ENCODE measurements at regions not wholly inside any gene's neighbourhood (a gene's known extent, or its start where the extent isn't known, plus 50 kb on each side); places are given as distances from the start of the nearest gene placed in this dataset.

GRCh38 chr10:36224431-36224985, 582.4 kb upstream of the FZD8 start:
- no peak overlapping the region for H3K4me3 Mint-ChIP-seq
- H3K27ac Mint-ChIP-seq: no peak overlapping the region
- ATAC-seq (replicated peaks): no peak
- H3K4me1 Mint-ChIP-seq: no peaks in the 10 kb centered on the region
- H3K36me3 Mint-ChIP-seq (ENCODE audit: low read depth): no peaks in the 10 kb centered on the region
- no peaks in the 10 kb centered on the region for H3K27me3 Mint-ChIP-seq
- H3K9me3 Mint-ChIP-seq: peaks cover 10% of the 10 kb centered on the region

- Mint-ChIP-seq H3K27ac (no peak overlapping the region), H3K4me3 (no peak overlapping the region), H3K9me3 (no peaks in the 10 kb centered on the region), H3K36me3 (ENCODE audit: low read depth) (no peaks in the 10 kb centered on the region), H3K27me3 (no peaks in the 10 kb centered on the region), H3K4me1 (no peaks in the 10 kb centered on the region)
- no peak for ATAC-seq (replicated peaks)
Measured at GRCh38 chr10:36221101-36221500, 579.0 kb upstream of the FZD8 start.

- H3K4me1 Mint-ChIP-seq: no peaks in the 10 kb centered on the region
- no peak overlapping the region for H3K27ac Mint-ChIP-seq
- no peak for ATAC-seq (replicated peaks)
- H3K9me3 Mint-ChIP-seq: no peaks in the 10 kb centered on the region
- no peaks in the 10 kb centered on the region for H3K36me3 Mint-ChIP-seq (ENCODE audit: low read depth)
- no peak overlapping the region for H3K4me3 Mint-ChIP-seq
- H3K27me3 Mint-ChIP-seq: no peaks in the 10 kb centered on the region
Measured at GRCh38 chr10:36220151-36220550, 578.1 kb upstream of the FZD8 start.

GRCh38 chr10:36211856-36212255, 569.8 kb upstream of the FZD8 start:
- H3K4me1 Mint-ChIP-seq: no peaks in the 10 kb centered on the region
- no peak for ATAC-seq (replicated peaks)
- H3K27me3 Mint-ChIP-seq: no peaks in the 10 kb centered on the region
- peaks cover 10% of the 10 kb centered on the region for H3K9me3 Mint-ChIP-seq
- H3K27ac Mint-ChIP-seq: no peak overlapping the region
- H3K36me3 Mint-ChIP-seq (ENCODE audit: low read depth): no peaks in the 10 kb centered on the region
- H3K4me3 Mint-ChIP-seq: no peak overlapping the region

GRCh38 chr10:36209480-36209879, 567.4 kb upstream of the FZD8 start:
- no peak for ATAC-seq (replicated peaks)
- Mint-ChIP-seq H3K4me1 (no peaks in the 10 kb centered on the region), H3K36me3 (ENCODE audit: low read depth) (no peaks in the 10 kb centered on the region), H3K4me3 (no peak overlapping the region), H3K27ac (no peak overlapping the region), H3K9me3 (peaks cover 15% of the 10 kb centered on the region), H3K27me3 (no peaks in the 10 kb centered on the region)

- no peaks in the 10 kb centered on the region for H3K27me3 Mint-ChIP-seq
- H3K9me3 Mint-ChIP-seq: peaks cover 17% of the 10 kb centered on the region
- H3K36me3 Mint-ChIP-seq (ENCODE audit: low read depth): no peaks in the 10 kb centered on the region
- no peaks in the 10 kb centered on the region for H3K4me1 Mint-ChIP-seq
- H3K27ac Mint-ChIP-seq: no peak overlapping the region
- ATAC-seq (replicated peaks): no peak
- no peak overlapping the region for H3K4me3 Mint-ChIP-seq
Measured at GRCh38 chr10:36202881-36203280, 560.8 kb upstream of the FZD8 start.

- no peak for ATAC-seq (replicated peaks)
- H3K9me3 Mint-ChIP-seq: peaks cover 5% of the 10 kb centered on the region
- no peaks in the 10 kb centered on the region for H3K27me3 Mint-ChIP-seq
- no peaks in the 10 kb centered on the region for H3K4me1 Mint-ChIP-seq
- H3K36me3 Mint-ChIP-seq (ENCODE audit: low read depth): no peaks in the 10 kb centered on the region
- H3K4me3 Mint-ChIP-seq: no peak overlapping the region
- no peak overlapping the region for H3K27ac Mint-ChIP-seq
Measured at GRCh38 chr10:36200577-36200976, 558.5 kb upstream of the FZD8 start.

- Mint-ChIP-seq H3K36me3 (ENCODE audit: low read depth) (no peaks in the 10 kb centered on the region), H3K4me1 (no peaks in the 10 kb centered on the region), H3K9me3 (peaks cover 13% of the 10 kb centered on the region), H3K4me3 (no peak overlapping the region), H3K27ac (no peak overlapping the region), H3K27me3 (no peaks in the 10 kb centered on the region)
- no peak for ATAC-seq (replicated peaks)
Measured at GRCh38 chr10:36198322-36198721, 556.2 kb upstream of the FZD8 start.

- Mint-ChIP-seq H3K36me3 (ENCODE audit: low read depth) (no peaks in the 10 kb centered on the region), H3K27me3 (no peaks in the 10 kb centered on the region), H3K4me1 (no peaks in the 10 kb centered on the region), H3K4me3 (no peak overlapping the region), H3K27ac (no peak overlapping the region), H3K9me3 (peaks cover 31% of the 10 kb centered on the region)
- no peak for ATAC-seq (replicated peaks)
Measured at GRCh38 chr10:36195364-36195763, 553.3 kb upstream of the FZD8 start.

- H3K27me3 Mint-ChIP-seq: no peaks in the 10 kb centered on the region
- H3K9me3 Mint-ChIP-seq: peaks cover 27% of the 10 kb centered on the region
- no peak overlapping the region for H3K4me3 Mint-ChIP-seq
- H3K36me3 Mint-ChIP-seq (ENCODE audit: low read depth): no peaks in the 10 kb centered on the region
- no peak for ATAC-seq (replicated peaks)
- H3K4me1 Mint-ChIP-seq: no peaks in the 10 kb centered on the region
- H3K27ac Mint-ChIP-seq: no peak overlapping the region
Measured at GRCh38 chr10:36194276-36194675, 552.2 kb upstream of the FZD8 start.

- Mint-ChIP-seq H3K9me3 (peaks cover 32% of the 10 kb centered on the region), H3K4me3 (no peak overlapping the region), H3K36me3 (ENCODE audit: low read depth) (no peaks in the 10 kb centered on the region), H3K27me3 (no peaks in the 10 kb centered on the region), H3K27ac (no peak overlapping the region), H3K4me1 (no peaks in the 10 kb centered on the region)
- no peak for ATAC-seq (replicated peaks)
Measured at GRCh38 chr10:36191009-36191408, 548.9 kb upstream of the FZD8 start.

- no peak overlapping the region for H3K4me3 Mint-ChIP-seq
Measured at GRCh38 chr10:36188461-36188860, 546.4 kb upstream of the FZD8 start.

GRCh38 chr10:36188080-36188453, 546.0 kb upstream of the FZD8 start:
- no peaks in the 10 kb centered on the region for H3K4me1 Mint-ChIP-seq
- no peak overlapping the region for H3K27ac Mint-ChIP-seq
- no peaks in the 10 kb centered on the region for H3K36me3 Mint-ChIP-seq (ENCODE audit: low read depth)
- peaks cover 28% of the 10 kb centered on the region for H3K9me3 Mint-ChIP-seq
- no peak overlapping the region for H3K4me3 Mint-ChIP-seq
- H3K27me3 Mint-ChIP-seq: no peaks in the 10 kb centered on the region
- ATAC-seq (replicated peaks): no peak

More at GRCh38 chr10:36188461-36188860, 546.4 kb upstream of the FZD8 start:
- H3K36me3 Mint-ChIP-seq (ENCODE audit: low read depth): no peaks in the 10 kb centered on the region
- H3K4me1 Mint-ChIP-seq: no peaks in the 10 kb centered on the region
- peaks cover 28% of the 10 kb centered on the region for H3K9me3 Mint-ChIP-seq
- H3K27ac Mint-ChIP-seq: no peak overlapping the region
- no peak for ATAC-seq (replicated peaks)
- no peaks in the 10 kb centered on the region for H3K27me3 Mint-ChIP-seq

GRCh38 chr10:36187380-36188079, 545.4 kb upstream of the FZD8 start:
- Mint-ChIP-seq H3K9me3 (peaks cover 26% of the 10 kb centered on the region), H3K27me3 (no peaks in the 10 kb centered on the region), H3K4me1 (no peaks in the 10 kb centered on the region), H3K27ac (no peak overlapping the region), H3K36me3 (ENCODE audit: low read depth) (no peaks in the 10 kb centered on the region), H3K4me3 (no peak overlapping the region)
- no peak for ATAC-seq (replicated peaks)

- H3K4me3 Mint-ChIP-seq: no peak overlapping the region
- H3K9me3 Mint-ChIP-seq: peaks cover 14% of the 10 kb centered on the region
- H3K36me3 Mint-ChIP-seq (ENCODE audit: low read depth): no peaks in the 10 kb centered on the region
- no peaks in the 10 kb centered on the region for H3K4me1 Mint-ChIP-seq
- no peak overlapping the region for H3K27ac Mint-ChIP-seq
- H3K27me3 Mint-ChIP-seq: no peaks in the 10 kb centered on the region
- no peak for ATAC-seq (replicated peaks)
Measured at GRCh38 chr10:36185097-36185496, 543.0 kb upstream of the FZD8 start.
